NCI-H748 treated with DMSO at 0.1 percent for 48 hours (cell line): ENCODE measurements at regions not wholly inside any gene's neighbourhood (a gene's known extent, or its start where the extent isn't known, plus 50 kb on each side); places are given as distances from the start of the nearest gene placed in this dataset.

ENCODE experiments used
- DNase-seq: peaks from one replicate; lab custom pipeline; 2025; lab: John Stamatoyannopoulos, UW

- no peak for DNase-seq
Observed at GRCh38 chr17:71396711-71397110, 724.1 kb upstream of the SOX9 start.

GRCh38 chr17:71398025-71398424 lies 722.8 kb upstream of the SOX9 start:
- DNase-seq: no peak

GRCh38 chr17:71398800-71399219 lies 722.0 kb upstream of the SOX9 start:
- no peak for DNase-seq

DNA sequence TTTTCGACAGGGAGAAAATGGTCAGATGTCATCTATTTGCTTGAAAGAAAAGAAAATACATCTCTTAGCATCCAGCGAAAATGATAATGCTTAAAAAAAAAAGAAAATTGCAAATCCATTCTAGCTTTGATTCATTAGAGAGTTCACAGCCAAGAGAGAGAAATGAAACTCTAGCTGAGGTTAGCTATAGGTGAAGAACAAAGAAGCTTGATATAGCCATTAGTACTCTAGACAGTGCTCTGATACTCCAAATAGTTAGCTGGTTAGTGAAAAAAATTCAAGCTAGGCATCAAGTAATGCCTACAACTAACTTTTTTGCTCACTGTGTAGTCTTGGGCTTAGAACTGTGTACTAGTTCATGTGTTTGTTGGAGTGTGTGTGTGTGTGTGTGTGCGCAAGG lies 721.6 kb upstream of the SOX9 start:
- DNase-seq: no peak

- DNase-seq: no peak
Observed at GRCh38 chr17:71399649-71400048, 721.2 kb upstream of the SOX9 start.

DNA sequence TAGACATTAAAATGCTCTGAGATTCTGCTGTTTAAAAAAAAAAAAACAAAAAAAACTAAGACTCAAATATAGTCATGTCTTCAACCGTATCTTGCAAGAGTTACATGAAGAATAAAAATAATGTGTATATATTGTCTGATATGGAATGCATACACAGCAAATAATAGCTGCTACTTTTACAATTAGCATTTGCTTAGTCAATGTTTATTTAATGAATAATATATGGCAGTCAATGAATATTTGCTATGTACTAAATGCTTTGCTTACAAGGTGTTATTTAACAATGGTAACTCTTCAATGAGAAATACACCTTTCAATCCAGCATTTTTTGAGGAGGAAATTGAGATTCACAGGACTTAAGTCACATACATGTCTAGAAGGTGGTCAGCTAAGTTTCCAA lies 718.8 kb upstream of the SOX9 start:
- no peak for DNase-seq

DNA sequence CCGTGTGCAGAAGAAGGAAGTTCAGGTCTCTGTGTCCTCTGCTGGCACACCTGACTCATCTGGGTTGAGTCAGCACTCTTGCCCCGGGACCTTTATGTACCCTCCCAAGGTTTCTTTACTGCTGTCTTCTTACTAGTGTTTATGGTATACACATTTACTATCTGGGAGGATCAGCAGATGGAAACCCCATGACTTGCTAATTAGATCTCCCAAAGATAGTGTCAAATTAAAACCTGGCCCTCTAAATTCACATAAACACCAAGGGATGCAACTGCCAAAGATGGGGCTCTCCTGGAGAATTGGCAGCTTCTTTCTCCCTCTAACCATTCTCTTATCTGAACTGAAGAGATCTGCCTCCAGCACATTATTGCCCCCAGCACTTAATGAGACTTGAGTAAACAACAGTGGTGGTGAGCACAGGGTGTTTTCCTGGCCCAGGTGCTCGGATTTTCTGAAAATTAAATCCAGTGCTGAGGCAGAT lies 718.1 kb upstream of the SOX9 start:
- peak; percentile 57 for DNase-seq

DNA sequence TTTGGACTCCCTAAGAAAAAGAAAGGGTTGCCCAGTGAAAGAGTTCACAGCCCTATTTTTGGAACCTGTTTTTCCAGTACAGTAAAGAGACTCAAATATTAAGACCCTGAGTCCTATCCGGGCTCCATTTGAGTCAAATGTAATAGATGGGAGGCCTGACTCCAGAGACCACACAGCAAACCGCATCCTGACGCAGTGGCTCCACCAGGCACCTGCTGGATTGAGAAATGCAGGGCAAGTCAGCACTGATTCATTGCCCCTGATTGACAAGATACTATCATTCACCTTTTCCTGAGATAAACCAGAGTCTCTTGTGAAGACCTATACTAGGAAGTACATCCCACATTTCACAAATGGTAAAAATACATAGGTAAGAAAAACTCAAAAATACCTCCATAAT lies 715.7 kb upstream of the SOX9 start:
- no peak for DNase-seq

DNA sequence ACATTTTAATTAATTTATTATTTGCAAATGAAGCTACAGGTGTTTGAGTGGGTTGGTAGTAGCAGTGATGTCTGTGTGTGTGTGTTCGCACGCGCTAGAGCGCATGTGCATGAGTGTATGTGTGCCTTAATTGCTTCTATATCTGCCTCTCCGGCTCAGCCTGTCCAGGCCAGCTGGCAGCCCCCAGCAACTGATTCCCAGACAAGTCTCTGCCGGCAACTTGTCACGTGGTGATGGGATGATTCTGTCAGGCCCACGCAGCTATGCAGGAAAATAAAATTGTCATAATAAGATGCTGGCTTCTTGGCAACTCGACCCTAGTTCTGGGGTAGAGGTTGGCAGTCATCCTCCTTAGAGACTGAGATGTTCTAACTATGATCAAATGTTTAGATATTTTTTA lies 712.8 kb upstream of the SOX9 start:
- no peak for DNase-seq

DNA sequence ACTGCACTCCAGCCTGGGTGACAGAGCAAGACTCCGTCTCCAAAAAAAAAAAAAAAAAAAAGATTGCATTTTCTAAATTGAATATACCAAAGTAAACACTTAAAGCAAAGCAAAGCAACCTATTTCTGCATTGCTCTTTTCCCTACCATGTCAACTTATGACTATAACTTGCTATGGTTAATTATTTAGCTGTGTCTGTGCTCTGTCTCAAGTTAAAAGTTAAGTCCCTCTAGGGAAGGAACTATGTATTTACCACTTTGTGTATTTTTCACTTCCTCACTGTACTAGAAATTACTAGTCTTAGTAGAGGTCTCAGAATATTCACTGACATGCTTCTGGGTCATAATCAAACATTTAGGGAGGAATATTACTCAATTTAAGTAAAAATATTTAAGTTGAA lies 711.7 kb upstream of the SOX9 start:
- DNase-seq: no peak

DNA sequence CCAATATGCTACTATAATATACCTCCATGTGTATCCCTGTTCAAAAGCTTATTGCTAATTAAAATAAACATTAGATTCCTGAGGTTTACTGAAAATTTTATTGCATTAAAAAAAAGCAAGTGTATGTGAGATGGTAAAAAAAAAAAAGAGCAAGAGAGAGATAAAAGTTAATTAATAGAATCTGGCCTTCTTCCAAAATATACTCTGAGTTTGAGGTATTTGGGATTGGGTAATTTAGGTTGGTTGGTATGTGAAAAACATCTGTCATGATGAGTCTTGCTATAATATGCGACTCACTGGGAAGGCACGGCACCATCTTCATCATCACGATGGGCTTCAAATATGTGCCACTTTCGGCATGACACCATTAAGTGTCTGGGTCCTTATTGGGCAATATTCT lies 711.1 kb upstream of the SOX9 start:
- no peak for DNase-seq

DNA sequence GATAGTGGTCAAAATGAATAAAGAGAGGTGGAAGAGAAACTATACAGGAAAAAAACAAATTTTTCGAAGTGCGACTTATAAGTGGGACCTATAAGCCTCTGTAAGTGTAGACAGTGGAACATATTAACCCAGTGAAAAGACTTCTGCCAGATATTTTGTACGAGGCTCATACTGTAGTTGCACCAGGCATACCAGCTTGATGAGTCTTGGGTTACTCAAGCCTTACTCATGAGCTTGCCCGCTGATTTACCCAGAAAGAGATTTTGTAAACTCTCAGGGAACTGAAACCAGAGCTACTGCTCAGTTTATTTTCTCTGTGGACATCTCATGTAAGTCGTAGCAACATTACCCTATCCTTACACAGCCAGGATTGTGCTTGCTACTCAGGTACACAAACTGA lies 708.0 kb upstream of the SOX9 start:
- DNase-seq: no peak

GRCh38 chr17:71413935-71414334 lies 706.9 kb upstream of the SOX9 start:
- DNase-seq: no peak

DNA sequence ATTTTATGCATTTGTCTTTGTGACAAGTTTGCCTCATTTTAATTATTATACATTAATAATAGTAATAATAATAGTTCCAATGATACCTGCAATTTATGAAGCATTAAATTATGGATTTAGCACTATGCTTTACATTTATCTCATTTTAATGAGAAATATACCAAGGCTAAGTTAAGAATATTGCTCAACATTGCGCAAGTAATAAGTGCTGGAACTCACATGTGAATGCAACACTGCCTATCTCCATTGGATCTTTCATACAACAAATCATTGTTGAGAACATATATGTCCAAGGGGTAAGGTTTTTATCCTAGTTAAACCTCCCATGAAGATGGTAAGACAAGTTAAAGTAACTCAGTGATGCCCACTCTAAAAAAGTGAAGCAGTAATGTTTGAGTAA lies 703.7 kb upstream of the SOX9 start:
- DNase-seq: no peak

DNA sequence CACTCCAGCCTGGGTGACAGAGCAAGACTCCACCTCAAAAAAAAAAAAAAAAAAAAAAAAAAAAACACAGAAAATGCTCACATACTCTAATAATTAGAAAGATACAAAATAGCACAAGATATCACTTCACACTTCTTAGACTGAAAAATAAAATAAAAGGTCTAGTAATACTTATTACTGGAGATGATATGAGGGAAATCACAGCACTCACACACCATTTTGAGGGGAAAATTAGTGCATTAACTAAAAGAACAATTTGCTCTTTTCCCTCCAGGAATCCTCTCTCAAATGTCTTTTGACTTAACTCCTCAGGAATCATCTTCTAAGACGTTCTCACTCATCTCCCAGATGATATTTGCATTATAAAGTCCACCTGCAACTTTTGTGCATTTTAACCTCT lies 697.9 kb upstream of the SOX9 start:
- DNase-seq: no peak

DNA sequence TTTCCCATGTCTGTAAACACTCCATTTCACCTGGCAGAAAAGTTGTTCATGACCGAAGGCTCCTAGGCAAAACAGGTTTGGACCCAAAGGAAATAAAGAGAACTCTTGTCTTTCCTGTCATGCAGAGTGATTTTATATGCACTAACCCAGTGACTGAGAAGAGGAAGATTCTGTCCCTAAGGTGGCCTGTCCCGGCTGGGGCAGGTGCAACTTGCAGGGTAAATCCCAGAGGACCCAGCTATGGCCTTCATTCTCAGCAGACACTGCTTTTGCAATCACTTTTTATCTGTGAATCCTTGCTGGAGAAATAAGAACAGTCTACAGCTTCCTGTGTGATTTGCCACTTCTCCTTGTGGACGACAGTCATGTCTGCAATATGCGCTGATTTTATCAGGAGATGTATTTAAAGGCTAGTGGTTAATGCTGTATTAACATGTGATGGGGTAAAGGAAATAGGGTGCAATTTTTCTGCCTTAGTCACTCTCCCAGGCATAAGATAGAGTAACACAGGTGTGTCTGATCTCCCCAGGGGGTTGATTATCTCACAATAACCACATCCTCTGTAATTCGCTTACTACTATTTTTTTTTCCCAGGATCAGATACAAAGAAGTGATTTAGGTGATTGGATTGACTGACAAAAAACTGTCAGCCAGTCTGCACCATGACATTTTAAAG lies 696.8 kb upstream of the SOX9 start:
- DNase-seq: peak; percentile 98

GRCh38 chr17:71427801-71428200 lies 693.0 kb upstream of the SOX9 start:
- no peak for DNase-seq

GRCh38 chr17:71428897-71429296 lies 691.9 kb upstream of the SOX9 start:
- DNase-seq: no peak

GRCh38 chr17:71430281-71430680 lies 690.5 kb upstream of the SOX9 start:
- peak; percentile 65 for DNase-seq

DNA sequence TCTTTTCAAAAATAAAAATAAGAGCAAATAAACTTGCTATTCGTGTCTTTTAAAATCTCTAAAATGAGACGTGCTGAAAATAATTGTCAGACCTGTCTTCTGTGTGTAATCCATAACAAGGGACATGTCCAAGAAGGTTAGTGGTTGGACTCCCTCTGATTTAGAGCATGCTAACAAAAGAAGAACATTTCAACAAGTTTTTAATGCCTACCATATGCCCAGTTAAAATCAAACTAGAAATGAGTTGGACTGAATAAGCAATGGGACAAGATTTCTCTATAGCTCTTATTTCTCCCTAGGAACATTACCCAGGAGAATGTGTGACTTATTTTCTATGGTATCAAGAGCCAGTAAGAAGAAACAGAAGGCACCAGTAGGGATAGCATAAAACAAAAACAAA lies 689.7 kb upstream of the SOX9 start:
- DNase-seq: no peak

DNA sequence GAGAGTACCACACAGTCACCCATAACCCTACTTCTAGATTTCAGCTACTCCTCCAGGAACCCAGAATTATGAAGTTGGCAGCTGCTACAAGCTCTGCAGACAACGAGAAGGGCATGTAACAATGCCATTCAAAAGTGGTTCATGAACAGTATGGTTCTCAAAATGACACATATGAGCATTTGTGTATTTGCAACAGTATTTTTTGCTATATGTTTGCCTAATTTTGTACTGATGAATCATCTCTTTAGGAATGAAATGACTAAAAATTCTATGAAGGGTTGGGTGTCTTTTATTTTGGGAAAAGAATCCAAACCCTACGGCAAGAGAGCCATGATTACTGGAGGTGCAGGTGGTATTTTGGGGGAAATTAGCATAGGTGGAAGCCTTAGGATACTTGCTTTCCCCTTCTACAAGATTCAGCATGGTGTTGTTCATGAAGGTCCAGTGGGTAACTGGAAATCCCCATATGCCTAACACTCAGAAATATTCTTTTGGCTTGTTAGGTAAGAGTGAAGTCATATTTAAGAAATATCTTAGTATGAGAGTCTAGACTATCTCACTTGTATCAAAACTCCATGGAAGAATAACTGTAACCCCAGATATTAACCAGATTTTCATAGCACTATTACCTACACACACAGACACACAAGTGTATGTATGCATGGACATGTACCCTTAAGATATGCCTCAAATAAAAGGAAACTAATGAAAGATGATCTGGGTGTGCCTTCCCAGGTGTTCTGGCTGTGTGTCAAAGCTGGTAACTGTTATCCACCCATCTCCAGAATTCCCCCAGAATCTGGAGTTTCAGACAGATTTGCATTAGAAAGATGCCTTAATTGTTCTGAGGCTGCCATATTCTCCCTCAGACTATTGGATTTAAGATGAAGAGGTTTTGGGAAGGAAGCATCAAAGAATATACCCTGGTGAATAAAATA lies 688.2 kb upstream of the SOX9 start:
- DNase-seq: no peak

DNA sequence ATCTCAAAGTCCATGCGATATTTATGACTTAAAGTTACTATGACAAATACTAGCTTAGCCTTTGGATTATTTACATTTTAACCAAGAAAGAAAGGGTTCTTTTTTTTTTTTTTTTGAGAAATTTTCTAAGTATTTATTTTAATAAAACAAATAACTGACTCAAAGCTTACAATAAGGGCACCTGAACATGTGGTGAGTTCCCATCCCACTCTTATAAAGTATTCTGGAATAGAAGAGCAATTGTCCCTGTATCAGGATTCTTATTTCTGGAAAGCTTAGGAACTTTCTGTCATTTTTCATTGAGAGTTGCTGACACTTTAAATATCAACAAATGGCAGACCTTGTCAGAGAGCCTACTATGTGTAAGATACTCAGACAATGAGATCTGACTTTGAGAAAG lies 686.1 kb upstream of the SOX9 start:
- no peak for DNase-seq

DNA sequence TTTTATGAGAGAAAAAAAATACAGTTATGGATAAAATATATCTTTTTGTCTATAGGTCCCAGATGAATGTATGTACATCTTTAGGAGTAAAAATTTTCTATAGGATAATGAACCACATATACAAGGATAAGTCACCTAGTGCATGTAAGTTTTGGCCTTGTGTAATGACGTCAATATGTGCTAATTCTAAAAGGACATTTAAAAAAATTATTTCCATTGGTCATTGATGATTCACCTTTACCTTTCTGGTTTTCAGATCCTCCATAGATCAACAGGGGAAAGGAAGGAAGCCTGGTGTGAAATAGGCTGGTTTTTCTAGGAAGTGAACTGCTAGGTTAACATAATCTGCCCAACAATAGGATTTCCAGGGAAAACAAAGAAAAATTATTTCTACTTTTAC lies 684.3 kb upstream of the SOX9 start:
- no peak for DNase-seq
